Left lung (tissue), 4 donors: ENCODE measurements at regions not wholly inside any gene's neighbourhood (a gene's known extent, or its start where the extent isn't known, plus 50 kb on each side); places are given as distances from the start of the nearest gene placed in this dataset.

ENCODE experiments used
- ATAC-seq: fragments of 200-7000 bp; cut with Tn5 transposase; one replicate; pipeline ENCODE4 v1.9.1; 2020; ENCODE audit warnings: moderate library complexity
- DNase-seq, 4 donors: peaks; one replicate each; pipeline ENCODE4 v3.0.0-alpha.2; 2013 to 2020
- H3K27ac ChIP-seq, 2 donors: fragments of 200-600 bp; sonication (generic) in 1 of 2; one replicate each; pipeline versions ENCODE4 v1.5.0 to v1.8.0; 2020 to 2021
- H3K27me3 ChIP-seq, 2 donors: fragments of 200-600 bp; sonication (generic) in 1 of 2; one replicate each; pipeline versions ENCODE4 v1.5.0 to v1.8.0; 2020 to 2021
- H3K36me3 ChIP-seq, 2 donors: fragments of 200-600 bp; sonication (generic) in 1 of 2; one replicate each; pipeline versions ENCODE4 v1.5.0 to v1.8.0; 2020 to 2021
- H3K4me1 ChIP-seq, 2 donors: fragments of 200-600 bp; one replicate each; pipeline ENCODE4 v1.8.0; 2021
- H3K4me3 ChIP-seq, 2 donors: fragments of 200-600 bp; sonication (generic) in 1 of 2; one replicate each; pipeline versions ENCODE4 v1.5.0 to v1.8.0; 2020 to 2021; ENCODE audit warnings: mild to moderate bottlenecking in 1 of 2
- H3K9me3 ChIP-seq, 2 donors: fragments of 200-600 bp; sonication (generic) in 1 of 2; one replicate each; pipeline versions ENCODE4 v1.5.0 to v1.8.0; 2020 to 2021
- CTCF ChIP-seq, 2 donors: fragments of 200-600 bp; sonication (generic) in 1 of 2; IDR thresholded peaks; one replicate each; pipeline versions ENCODE4 v1.5.0 to v1.8.0; 2021; ENCODE audit warnings: antibody characterized with exemption in 2 of 2
- intact Hi-C, 2 donors: fragments of 100-400 bp; cut with DNase I; formaldehyde crosslinking; loops; one replicate each; pipeline versions ENCODE4 v1.11.2 to v1.14.2; 2022
- donor health status: DM: no; HTN: yes; CAD: no.
- donor health status: DM: no; HTN: no; CAD: no.

GRCh38 chr1:30268923-30269666 lies 454.3 kb downstream of the MATN1 start:
- H3K9me3 ChIP-seq = peaks cover 0 to under 1% of the 10 kb centered on the region in 2 donors
- H3K27me3 ChIP-seq = peaks cover 0 to 24% of the 10 kb centered on the region in 2 donors
- H3K27ac ChIP-seq = no peak overlapping the region
- DNase-seq (no peak), ATAC-seq (no peak)
- H3K4me1 ChIP-seq = no peaks in the 10 kb centered on the region
- no peak for TF ChIP-seq CTCF (IDR thresholded peaks at IDR 0.05)
- intact Hi-C loops = no loop called here
- H3K4me3 ChIP-seq = no peak overlapping the region
- H3K36me3 ChIP-seq = no peaks in the 10 kb centered on the region

- ATAC-seq (no peak), DNase-seq (no peak)
- peaks cover 0 to 16% of the 10 kb centered on the region in 2 donors for H3K27me3 ChIP-seq
- H3K27ac ChIP-seq = no peak overlapping the region
- H3K36me3 ChIP-seq = no peaks in the 10 kb centered on the region
- H3K4me1 ChIP-seq = no peaks in the 10 kb centered on the region
- H3K4me3 ChIP-seq = no peak overlapping the region
- H3K9me3 ChIP-seq = no peaks in the 10 kb centered on the region
- intact Hi-C loops = no loop called here
- TF ChIP-seq CTCF (IDR thresholded peaks at IDR 0.05) = no peak
Measured at GRCh38 chr1:30267856-30268255, 455.5 kb downstream of the MATN1 start.

- Histone ChIP-seq H3K4me1 (no peaks in the 10 kb centered on the region), H3K27me3 (peaks cover 0 to 16% of the 10 kb centered on the region in 2 donors), H3K4me3 (no peak overlapping the region), H3K36me3 (no peaks in the 10 kb centered on the region), H3K9me3 (no peaks in the 10 kb centered on the region), H3K27ac (no peak overlapping the region)
- ATAC-seq (no peak), DNase-seq (no peak)
- TF ChIP-seq CTCF (IDR thresholded peaks at IDR 0.05) = no peak
- intact Hi-C loops = no loop called here
Measured at GRCh38 chr1:30267046-30267445, 456.3 kb downstream of the MATN1 start.

- no peaks in the 10 kb centered on the region for H3K9me3 ChIP-seq
- peaks cover 0 to 19% of the 10 kb centered on the region in 2 donors for H3K27me3 ChIP-seq
- H3K27ac ChIP-seq = no peak overlapping the region
- no peak for DNase-seq
- TF ChIP-seq CTCF (IDR thresholded peaks at IDR 0.05) = no peak
- ATAC-seq = no peak
- intact Hi-C loops = no loop called here
- no peaks in the 10 kb centered on the region for H3K4me1 ChIP-seq
- no peaks in the 10 kb centered on the region for H3K36me3 ChIP-seq
- H3K4me3 ChIP-seq = no peak overlapping the region
Measured at GRCh38 chr1:30265127-30266070, 458.0 kb downstream of the MATN1 start.

- intact Hi-C loops = no loop called here
- Histone ChIP-seq H3K9me3 (no peaks in the 10 kb centered on the region), H3K4me1 (no peaks in the 10 kb centered on the region), H3K36me3 (no peaks in the 10 kb centered on the region), H3K27ac (no peak overlapping the region), H3K27me3 (peaks cover 0 to 26% of the 10 kb centered on the region in 2 donors), H3K4me3 (no peak overlapping the region)
- no peak for TF ChIP-seq CTCF (IDR thresholded peaks at IDR 0.05)
- ATAC-seq = no peak
- DNase-seq = no peak
Measured at GRCh38 chr1:30264672-30265025, 458.7 kb downstream of the MATN1 start.
